GM21786 (cell line): ENCODE measurements at regions not wholly inside any gene's neighbourhood (a gene's known extent, or its start where the extent isn't known, plus 50 kb on each side); places are given as distances from the start of the nearest gene placed in this dataset.

ENCODE experiments used
- ATAC-seq: cut with Tn5 transposase; IDR thresholded peaks from one replicate; pipeline ENCODE4 v1.9.1; 2021; ENCODE audit not compliant: unreplicated experiment

GRCh38 chr5:68352166-68352565 lies 136.6 kb downstream of the PIK3R1 start:
- ATAC-seq: no peak

GRCh38 chr5:68353605-68354004 lies 138.0 kb downstream of the PIK3R1 start:
- ATAC-seq: no peak

GRCh38 chr5:68354315-68354714 lies 138.8 kb downstream of the PIK3R1 start:
- ATAC-seq: no peak

- no peak for ATAC-seq
Observed at GRCh38 chr5:68356216-68356615, 140.7 kb downstream of the PIK3R1 start.

GRCh38 chr5:68356623-68357022 lies 141.1 kb downstream of the PIK3R1 start:
- no peak for ATAC-seq

- ATAC-seq: no peak
Observed at GRCh38 chr5:68359699-68360098, 144.1 kb downstream of the PIK3R1 start.

- ATAC-seq: no peak
Observed at GRCh38 chr5:68362331-68362730, 146.8 kb downstream of the PIK3R1 start.

GRCh38 chr5:68365889-68366288 lies 150.3 kb downstream of the PIK3R1 start:
- peak; percentile 34 for ATAC-seq

GRCh38 chr5:68367287-68367686 lies 151.7 kb downstream of the PIK3R1 start:
- ATAC-seq: no peak

- ATAC-seq: no peak
Observed at GRCh38 chr5:68367717-68368116, 152.2 kb downstream of the PIK3R1 start.

GRCh38 chr5:68368311-68369022 lies 152.9 kb downstream of the PIK3R1 start:
- ATAC-seq: no peak

GRCh38 chr5:68369023-68369359 lies 153.4 kb downstream of the PIK3R1 start:
- no peak for ATAC-seq

- peak; percentile 71 for ATAC-seq
Observed at GRCh38 chr5:68369457-68370125, 154.0 kb downstream of the PIK3R1 start.

GRCh38 chr5:68370196-68370595 lies 154.6 kb downstream of the PIK3R1 start:
- no peak for ATAC-seq

GRCh38 chr5:68371607-68372006 lies 156.1 kb downstream of the PIK3R1 start:
- no peak for ATAC-seq

GRCh38 chr5:68372161-68372560 lies 156.6 kb downstream of the PIK3R1 start:
- ATAC-seq: no peak

GRCh38 chr5:68373050-68373449 lies 157.5 kb downstream of the PIK3R1 start:
- no peak for ATAC-seq

GRCh38 chr5:68374796-68375518 lies 159.4 kb downstream of the PIK3R1 start:
- no peak for ATAC-seq

GRCh38 chr5:68375540-68375939 lies 160.0 kb downstream of the PIK3R1 start:
- no peak for ATAC-seq

GRCh38 chr5:68376935-68377334 lies 161.4 kb downstream of the PIK3R1 start:
- ATAC-seq: no peak

- no peak for ATAC-seq
Observed at GRCh38 chr5:68377733-68378132, 162.2 kb downstream of the PIK3R1 start.

- peak; percentile 84 for ATAC-seq
Observed at GRCh38 chr5:68378204-68378820, 162.8 kb downstream of the PIK3R1 start.
